Stimulated activated CD8-positive, alpha-beta memory T cell treated with anti-CD3 and anti-CD28 coated beads, Interleukin-15, amount 100 ng/mL, for 4 hours (primary cell): ENCODE measurements at regions not wholly inside any gene's neighbourhood (a gene's known extent, or its start where the extent isn't known, plus 50 kb on each side); places are given as distances from the start of the nearest gene placed in this dataset.
"Not testable (repeated sequence)": the region's sequence is repeated elsewhere in the genome, so short reads cannot be mapped to it uniquely, and the experiment has no call there.

ENCODE experiments used
- DNase-seq, 2 donors: peaks; one replicate each; pipeline ENCODE4 v3.0.0-alpha.2; 2020; ENCODE audit warnings: low read depth in 2 of 2

GRCh38 chr3:48101301-48101650 lies 85.1 kb upstream of the MAP4 start:
- not testable (repeated sequence) for DNase-seq

GRCh38 chr3:48092270-48092669 lies 76.1 kb upstream of the MAP4 start:
- no peak for DNase-seq

GRCh38 chr3:48090166-48090939 lies 74.1 kb upstream of the MAP4 start:
- no peak for DNase-seq

GRCh38 chr3:48088749-48089466 lies 72.7 kb upstream of the MAP4 start:
- peak; percentile 89 to 91 for DNase-seq

GRCh38 chr3:48088056-48088748 lies 72.0 kb upstream of the MAP4 start:
- no peak for DNase-seq

DNA sequence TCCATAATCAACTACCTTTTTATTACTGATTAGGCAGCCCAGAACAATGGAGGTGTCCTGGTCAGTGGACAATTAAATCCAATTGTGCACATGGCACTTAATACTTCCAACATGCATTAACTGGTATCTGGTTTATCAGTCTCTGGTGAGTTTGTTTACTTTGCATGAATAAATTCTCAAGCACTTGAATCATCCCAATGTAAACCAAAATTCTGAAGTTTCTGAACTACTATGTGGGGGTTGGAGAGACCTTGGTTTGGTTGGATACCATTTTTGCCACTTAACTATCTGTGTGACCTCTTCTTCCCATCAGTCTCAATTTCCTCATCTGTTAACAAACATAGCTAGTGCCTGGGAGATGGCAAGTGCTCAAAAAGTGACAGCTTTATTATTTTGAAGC lies 70.5 kb upstream of the MAP4 start:
- DNase-seq, result no peak

GRCh38 chr3:48084929-48085328 lies 68.7 kb upstream of the MAP4 start:
- DNase-seq, result no peak

- no peak for DNase-seq
Observed at GRCh38 chr3:48084170-48084569, 68.0 kb upstream of the MAP4 start.

DNA sequence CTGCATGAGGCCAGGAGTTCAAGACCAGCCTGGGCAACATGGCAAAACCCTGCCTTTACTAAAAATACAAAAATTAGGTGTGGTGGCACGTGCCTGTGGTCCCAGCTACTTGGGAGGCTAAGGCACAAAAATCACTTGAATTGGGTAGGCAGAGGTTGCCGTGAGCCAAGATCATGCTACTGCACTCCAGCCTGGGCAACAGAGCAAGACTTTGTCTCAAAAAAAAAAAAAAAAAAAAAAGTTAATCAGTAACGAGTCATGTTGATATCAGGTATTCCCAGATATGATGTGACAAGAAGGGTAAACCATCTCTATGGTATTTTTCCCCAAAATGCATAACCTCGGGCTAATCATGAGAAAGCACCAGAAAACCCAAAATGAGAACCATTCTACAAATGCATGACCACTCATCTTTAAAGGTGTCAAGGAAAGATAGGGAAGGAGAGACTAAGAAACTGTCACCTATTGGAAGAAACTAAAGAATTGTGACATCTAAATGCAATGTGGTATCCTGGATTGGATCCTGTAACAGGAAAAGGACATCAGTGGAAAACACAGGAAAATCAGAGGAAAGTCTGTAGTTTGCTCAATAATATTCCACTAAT lies 66.5 kb upstream of the MAP4 start:
- DNase-seq, result no peak

DNA sequence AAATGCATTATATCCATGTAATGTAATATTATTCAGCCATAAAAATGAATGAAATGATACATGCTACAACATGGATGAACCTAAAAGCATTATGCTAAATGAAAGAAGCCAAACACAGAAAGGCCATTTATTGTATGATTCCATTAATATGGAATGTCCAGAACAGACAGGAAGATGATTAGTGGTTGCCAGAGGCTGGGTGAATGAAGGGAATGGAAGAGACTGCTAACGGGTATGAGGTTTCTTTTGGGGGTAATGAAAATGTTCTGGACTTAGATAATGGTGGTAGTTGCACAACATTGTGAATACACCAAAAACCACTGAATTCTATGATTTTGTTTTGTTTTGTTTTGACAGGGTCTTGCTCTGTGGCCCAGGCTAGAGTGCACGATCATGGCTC lies 61.6 kb upstream of the MAP4 start:
- DNase-seq, result no peak

DNA sequence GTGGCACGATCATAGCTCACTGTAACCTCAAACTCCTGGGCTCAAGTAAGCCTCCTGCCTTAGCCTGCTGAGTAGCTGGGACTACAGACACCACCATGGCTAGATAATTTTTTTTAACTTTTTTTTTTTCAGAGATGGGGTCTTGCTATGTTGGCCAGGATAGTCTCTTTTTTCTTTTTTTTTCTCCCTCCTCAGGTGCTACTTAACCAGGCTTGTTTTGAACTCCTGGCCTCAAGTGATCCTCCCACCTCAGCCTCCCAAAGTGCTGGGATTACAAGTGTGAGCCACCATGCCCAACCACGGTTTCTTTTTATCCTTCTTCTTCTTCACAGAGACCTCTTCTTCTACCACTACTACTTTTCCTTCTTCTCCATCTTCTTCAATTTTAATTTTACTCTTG lies 53.8 kb upstream of the MAP4 start:
- DNase-seq, result no peak

DNA sequence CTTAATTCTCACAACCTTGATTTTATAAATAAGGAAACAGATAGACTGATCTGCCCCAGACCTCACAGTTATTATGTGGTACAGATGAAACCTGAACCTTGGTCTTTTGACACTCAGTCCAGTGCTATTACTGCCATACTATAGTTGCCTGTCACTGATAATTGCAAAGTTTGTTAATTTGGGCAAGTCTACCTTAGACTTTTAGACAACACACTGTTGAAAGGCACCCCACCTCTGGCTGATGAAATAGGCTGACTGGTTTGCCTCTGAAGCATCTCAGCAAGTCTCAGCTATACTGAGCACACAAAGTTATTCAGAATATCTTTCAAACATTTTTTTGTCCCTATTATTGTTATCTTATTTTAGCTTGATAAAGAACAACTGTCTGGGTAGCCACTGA lies 53.1 kb upstream of the MAP4 start:
- no peak for DNase-seq

GRCh38 chr3:48068886-48069285 lies 52.7 kb upstream of the MAP4 start:
- no peak for DNase-seq

GRCh38 chr3:48068320-48068719 lies 52.1 kb upstream of the MAP4 start:
- DNase-seq, result not testable (repeated sequence)

GRCh38 chr3:48067271-48067670 lies 51.1 kb upstream of the MAP4 start:
- no peak for DNase-seq
